Dendritic cell treated with granulocyte-macrophage colony-stimulating factor and Interleukin-4, amounts not matched to agents 40 ng/mL and 50 ng/mL, for 4 days (primary cell): ENCODE measurements at regions not wholly inside any gene's neighbourhood (a gene's known extent, or its start where the extent isn't known, plus 50 kb on each side); places are given as distances from the start of the nearest gene placed in this dataset.
"Not testable (repeated sequence)": the region's sequence is repeated elsewhere in the genome, so short reads cannot be mapped to it uniquely, and the experiment has no call there.

Experiments
- H3K27ac Mint-ChIP-seq: one replicate; pipeline ENCODE4 v1.8.0; 2022; ENCODE audit warnings: mild to moderate bottlenecking, mixed read lengths
- H3K27me3 Mint-ChIP-seq: one replicate; pipeline ENCODE4 v1.8.0; 2022; ENCODE audit warnings: mild to moderate bottlenecking, mixed read lengths
- H3K36me3 Mint-ChIP-seq: one replicate; pipeline ENCODE4 v1.8.0; 2022; ENCODE audit warnings: low read depth, mixed read lengths
- H3K4me1 Mint-ChIP-seq: one replicate; pipeline ENCODE4 v1.8.0; 2022; ENCODE audit warnings: low read depth, mixed read lengths
- H3K4me3 Mint-ChIP-seq: one replicate; pipeline ENCODE4 v1.8.0; 2022; ENCODE audit warnings: mild to moderate bottlenecking, moderate library complexity, mixed read lengths
- H3K9me3 Mint-ChIP-seq: one replicate; pipeline ENCODE4 v1.8.0; 2022; ENCODE audit warnings: mixed read lengths
- intact Hi-C: fragments of 100-400 bp; cut with micrococcal nuclease; formaldehyde crosslinking; loops from one replicate; pipeline ENCODE4 v1.15.0; 2022

GRCh38 chr20:50360921-50361320 is 149.3 kb upstream of the PTPN1 start:
- no peak overlapping the region for H3K4me3 Mint-ChIP-seq
- H3K4me1 Mint-ChIP-seq: peaks cover 26% of the 10 kb centered on the region
- no peaks in the 10 kb centered on the region for H3K9me3 Mint-ChIP-seq
- H3K27me3 Mint-ChIP-seq: peaks cover 26% of the 10 kb centered on the region
- H3K36me3 Mint-ChIP-seq: no peaks in the 10 kb centered on the region
- no peak overlapping the region for H3K27ac Mint-ChIP-seq
- intact Hi-C loops: no loop called here

DNA sequence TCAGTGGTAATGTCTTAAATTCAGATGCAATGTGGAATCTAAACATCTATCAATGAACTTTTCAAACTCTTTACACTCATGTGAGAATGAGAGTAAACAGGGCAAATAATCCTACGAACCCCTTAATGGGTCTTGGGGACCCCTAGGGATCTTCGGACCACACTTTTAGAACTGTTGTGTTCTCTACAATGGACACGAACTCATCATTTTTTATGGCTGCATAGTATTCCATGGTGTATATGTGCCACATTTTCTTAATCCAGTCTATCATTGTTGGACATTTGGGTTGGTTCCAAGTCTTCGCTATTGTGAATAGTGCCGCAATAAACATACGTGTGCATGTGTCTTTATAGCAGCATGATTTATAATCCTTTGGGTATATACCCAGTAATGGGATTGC is 148.0 kb upstream of the PTPN1 start:
- H3K36me3 Mint-ChIP-seq, H3K27ac Mint-ChIP-seq, H3K4me3 Mint-ChIP-seq, H3K9me3 Mint-ChIP-seq, intact Hi-C loops: not testable (repeated sequence)
- H3K4me1 Mint-ChIP-seq: peaks cover 32% of the 10 kb centered on the region
- H3K27me3 Mint-ChIP-seq: peaks cover 20% of the 10 kb centered on the region

- Mint-ChIP-seq H3K27ac (no peak overlapping the region), H3K4me3 (no peak overlapping the region), H3K27me3 (peaks cover 20% of the 10 kb centered on the region), H3K36me3 (no peaks in the 10 kb centered on the region), H3K4me1 (peaks cover 35% of the 10 kb centered on the region), H3K9me3 (peaks cover 8% of the 10 kb centered on the region)
- intact Hi-C loops: no loop called here
Measured at GRCh38 chr20:50363027-50363426, 147.2 kb upstream of the PTPN1 start.

DNA sequence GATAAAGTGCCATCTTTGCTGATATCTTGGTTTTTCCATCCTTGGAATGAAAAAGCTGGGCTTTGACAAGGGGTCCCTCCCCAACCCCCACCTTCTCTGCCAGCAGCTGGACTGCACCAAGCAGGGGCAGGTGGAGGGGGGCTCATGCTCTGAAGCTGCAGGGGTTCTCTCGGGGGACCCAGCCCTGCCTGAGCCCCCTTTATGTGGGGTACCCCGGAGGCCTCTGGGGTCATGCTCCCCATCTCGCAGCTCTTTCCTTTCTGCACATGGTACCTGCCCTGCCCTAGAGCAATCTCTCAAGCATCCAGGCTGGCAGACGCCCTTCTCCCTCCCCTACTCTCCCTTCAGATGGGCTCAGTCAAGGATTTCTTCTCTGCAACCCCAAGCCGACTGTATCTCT is 146.7 kb upstream of the PTPN1 start:
- Mint-ChIP-seq H3K27ac (no peak overlapping the region), H3K4me1 (peaks cover 39% of the 10 kb centered on the region), H3K4me3 (no peak overlapping the region), H3K27me3 (peaks cover 20% of the 10 kb centered on the region), H3K36me3 (no peaks in the 10 kb centered on the region), H3K9me3 (peaks cover 8% of the 10 kb centered on the region)
- intact Hi-C loops: no loop called here

DNA sequence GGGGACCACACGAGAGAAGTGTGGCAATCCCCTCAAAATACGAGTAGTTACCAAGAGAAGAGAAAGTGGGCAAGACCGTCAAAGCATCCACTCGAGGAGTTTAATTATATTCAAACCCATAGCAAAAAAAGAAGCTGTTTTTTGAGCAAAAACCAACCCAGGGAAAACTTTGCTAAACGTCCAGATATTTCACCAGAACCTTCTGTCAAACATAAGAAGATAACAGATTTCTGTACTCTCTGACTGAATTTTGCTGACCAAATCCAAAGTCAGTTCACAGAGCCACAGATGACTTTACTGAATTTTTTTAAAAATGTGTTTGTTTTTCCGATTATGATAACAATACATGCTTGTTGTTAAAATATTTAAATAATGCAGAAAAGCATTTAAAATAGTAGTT is 145.6 kb upstream of the PTPN1 start:
- Mint-ChIP-seq H3K4me1 (peaks cover 35% of the 10 kb centered on the region), H3K36me3 (no peaks in the 10 kb centered on the region), H3K4me3 (no peak overlapping the region), H3K9me3 (peaks cover 8% of the 10 kb centered on the region), H3K27me3 (peaks cover 21% of the 10 kb centered on the region), H3K27ac (no peak overlapping the region)
- intact Hi-C loops: no loop called here

DNA sequence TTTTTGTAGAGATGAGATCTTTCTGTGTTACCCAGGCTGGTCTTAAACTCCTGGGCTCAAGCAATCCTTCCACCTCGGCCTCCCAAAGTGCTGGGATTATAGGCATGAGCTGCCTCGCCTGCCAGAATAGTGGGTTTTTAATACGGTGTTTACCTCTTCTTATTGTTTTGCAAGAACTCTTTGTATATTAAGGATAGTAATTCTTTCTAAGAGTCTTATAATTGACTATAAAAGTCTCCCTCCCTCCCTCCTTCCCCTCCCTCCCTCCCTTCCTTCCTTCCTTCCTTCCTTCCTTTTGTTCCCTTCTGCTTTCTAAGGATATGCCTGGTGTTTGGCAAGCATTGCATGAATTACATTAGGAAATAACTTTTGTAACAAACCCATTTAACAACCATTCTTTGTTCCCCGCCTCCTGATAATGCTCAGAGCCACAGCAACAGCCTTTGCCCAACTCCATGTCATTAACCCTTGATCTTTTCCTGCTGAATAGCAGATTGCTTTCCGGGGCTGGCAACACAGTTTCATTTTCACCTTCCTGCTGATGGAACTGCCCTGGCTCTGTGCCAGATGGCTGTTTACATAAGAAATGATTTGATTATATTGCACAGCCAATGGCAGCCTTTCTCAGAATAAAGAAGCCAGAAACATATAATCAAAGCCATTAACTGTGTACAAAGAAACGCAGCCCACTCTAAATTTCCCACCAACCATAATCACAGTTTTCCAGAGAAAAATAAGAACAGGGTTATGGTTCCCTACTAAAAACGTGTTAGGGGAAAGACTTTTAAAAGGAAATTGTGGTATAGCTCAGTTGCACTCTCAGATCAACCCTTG is 143.7 kb upstream of the PTPN1 start:
- H3K36me3 Mint-ChIP-seq: no peaks in the 10 kb centered on the region

DNA sequence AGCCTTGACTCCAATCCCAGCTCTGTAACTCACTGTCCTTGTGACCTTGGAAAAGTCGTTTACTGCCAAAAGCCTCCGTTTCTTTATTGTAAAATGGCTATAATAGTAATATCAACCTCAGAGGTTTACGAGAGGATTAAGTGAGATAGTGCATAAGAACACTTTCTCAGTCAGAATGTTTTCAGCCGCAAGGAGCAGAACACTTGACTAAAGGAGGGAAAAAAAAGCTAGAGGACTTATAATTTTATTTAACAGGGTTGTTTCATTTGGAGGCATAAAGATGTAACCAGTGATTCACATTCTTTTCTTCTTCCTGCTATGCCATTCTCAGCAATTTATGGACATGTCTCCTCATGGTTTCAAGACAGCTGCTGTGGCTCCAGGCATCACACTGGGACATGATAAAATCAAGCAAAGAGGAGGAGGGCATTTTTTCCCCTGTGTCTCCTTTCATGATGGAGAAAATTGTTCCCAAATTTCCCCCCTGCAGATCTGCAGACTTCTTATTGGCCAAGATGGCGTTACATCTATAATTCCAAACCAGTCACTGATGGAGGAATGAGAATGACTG is 143.0 kb upstream of the PTPN1 start:
- Mint-ChIP-seq H3K9me3 (peaks cover 8% of the 10 kb centered on the region), H3K27ac (no peak overlapping the region), H3K27me3 (peaks cover 19% of the 10 kb centered on the region), H3K4me1 (peaks cover 33% of the 10 kb centered on the region), H3K36me3 (no peaks in the 10 kb centered on the region), H3K4me3 (no peak overlapping the region)
- intact Hi-C loops: no loop called here

More for the DNA sequence above, 143.7 kb upstream of the PTPN1 start:
- H3K9me3 Mint-ChIP-seq: peaks cover 8% of the 10 kb centered on the region
- no peak overlapping the region for H3K4me3 Mint-ChIP-seq
- H3K27ac Mint-ChIP-seq: no peak overlapping the region
- peaks cover 33% of the 10 kb centered on the region for H3K4me1 Mint-ChIP-seq
- H3K27me3 Mint-ChIP-seq: peaks cover 17% of the 10 kb centered on the region
- intact Hi-C loops: no loop called here

- Mint-ChIP-seq H3K36me3 (no peaks in the 10 kb centered on the region), H3K27me3 (peaks cover 21% of the 10 kb centered on the region), H3K9me3 (peaks cover 8% of the 10 kb centered on the region), H3K4me3 (no peak overlapping the region), H3K27ac (no peak overlapping the region), H3K4me1 (peaks cover 33% of the 10 kb centered on the region)
- intact Hi-C loops: no loop called here
Measured at GRCh38 chr20:50367739-50368375, 142.3 kb upstream of the PTPN1 start.

- no peak overlapping the region for H3K4me3 Mint-ChIP-seq
- intact Hi-C loops: no loop called here
- H3K4me1 Mint-ChIP-seq: peaks cover 33% of the 10 kb centered on the region
Measured at GRCh38 chr20:50368386-50368785, 141.8 kb upstream of the PTPN1 start.

GRCh38 chr20:50368813-50369224 is 141.4 kb upstream of the PTPN1 start:
- peaks cover 24% of the 10 kb centered on the region for H3K27me3 Mint-ChIP-seq
- peaks cover 30% of the 10 kb centered on the region for H3K4me1 Mint-ChIP-seq
- no peaks in the 10 kb centered on the region for H3K36me3 Mint-ChIP-seq
- no peak overlapping the region for H3K4me3 Mint-ChIP-seq
- H3K27ac Mint-ChIP-seq: no peak overlapping the region
- intact Hi-C loops: no loop called here
- H3K9me3 Mint-ChIP-seq: peaks cover 8% of the 10 kb centered on the region

More at GRCh38 chr20:50368386-50368785, 141.8 kb upstream of the PTPN1 start:
- Mint-ChIP-seq H3K27me3 (peaks cover 22% of the 10 kb centered on the region), H3K36me3 (no peaks in the 10 kb centered on the region), H3K9me3 (peaks cover 8% of the 10 kb centered on the region), H3K27ac (no peak overlapping the region)

GRCh38 chr20:50369225-50370035 is 140.8 kb upstream of the PTPN1 start:
- intact Hi-C loops: no loop called here
- H3K27ac Mint-ChIP-seq: no peak overlapping the region
- H3K4me1 Mint-ChIP-seq: peaks cover 24% of the 10 kb centered on the region
- no peaks in the 10 kb centered on the region for H3K36me3 Mint-ChIP-seq
- H3K9me3 Mint-ChIP-seq: peaks cover 8% of the 10 kb centered on the region
- H3K4me3 Mint-ChIP-seq: no peak overlapping the region
- H3K27me3 Mint-ChIP-seq: peaks cover 26% of the 10 kb centered on the region

DNA sequence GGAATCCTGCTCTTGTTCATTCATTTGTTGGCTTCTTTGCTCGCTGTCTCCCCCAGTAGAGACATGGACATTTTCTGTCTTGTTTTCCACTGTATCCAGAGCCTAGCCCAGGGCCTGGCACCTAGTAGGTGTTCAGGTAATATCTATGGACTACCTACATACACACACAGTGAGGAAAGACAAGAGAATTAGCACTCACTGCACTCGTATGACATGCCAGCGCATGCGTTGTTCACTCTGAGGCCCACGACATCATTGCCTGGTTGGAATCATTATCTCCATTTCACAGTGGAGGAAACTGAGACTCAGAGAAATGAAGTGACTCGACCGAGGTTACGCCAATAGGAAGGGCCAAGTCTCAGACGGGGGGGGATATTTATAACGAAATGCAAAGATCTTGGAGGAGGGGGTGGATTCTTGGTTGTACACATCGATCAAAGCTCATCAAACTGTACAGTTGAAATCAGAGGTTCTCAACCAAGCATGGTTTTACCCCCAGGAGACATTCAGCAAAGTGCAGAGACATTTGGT is 140.1 kb upstream of the PTPN1 start:
- no peak overlapping the region for H3K27ac Mint-ChIP-seq
- H3K4me1 Mint-ChIP-seq: peaks cover 29% of the 10 kb centered on the region
- H3K27me3 Mint-ChIP-seq: peaks cover 26% of the 10 kb centered on the region
- H3K9me3 Mint-ChIP-seq: peaks cover 8% of the 10 kb centered on the region
- no peaks in the 10 kb centered on the region for H3K36me3 Mint-ChIP-seq
- intact Hi-C loops: no loop called here
- no peak overlapping the region for H3K4me3 Mint-ChIP-seq

GRCh38 chr20:50371878-50372769 is 138.1 kb upstream of the PTPN1 start:
- Mint-ChIP-seq H3K9me3 (no peaks in the 10 kb centered on the region), H3K27ac (no peak overlapping the region), H3K4me1 (peaks cover 29% of the 10 kb centered on the region), H3K4me3 (no peak overlapping the region), H3K36me3 (no peaks in the 10 kb centered on the region), H3K27me3 (peaks cover 30% of the 10 kb centered on the region)
- intact Hi-C loops: no loop called here
